Hypothalamus (tissue), 51 donors: ENCODE measurements at regions not wholly inside any gene's neighbourhood (a gene's known extent, or its start where the extent isn't known, plus 50 kb on each side); places are given as distances from the start of the nearest gene placed in this dataset.
A peak's percentile ranks its signal among the peaks of the same experiment; 100 is the strongest.

Experiments
- DNase-seq, 51 donors: peaks; one replicate each; lab custom pipeline; 2025; lab: John Stamatoyannopoulos, UW

GRCh38 chr12:14148489-14149270 is 167.3 kb upstream of the GRIN2B start:
- no peak for DNase-seq

- DNase-seq, result no peak
Measured at GRCh38 chr12:14153803-14154202, 172.4 kb upstream of the GRIN2B start.

GRCh38 chr12:14156606-14157005 is 175.2 kb upstream of the GRIN2B start:
- no peak for DNase-seq

GRCh38 chr12:14157088-14157747 is 175.8 kb upstream of the GRIN2B start:
- no peak for DNase-seq

GRCh38 chr12:14164266-14164665 is 182.9 kb upstream of the GRIN2B start:
- no peak for DNase-seq

GRCh38 chr12:14167005-14167628 is 185.7 kb upstream of the GRIN2B start:
- peak in 31 of 51 donors; percentile 1 to 74 (median 21) for DNase-seq

GRCh38 chr12:14169281-14169680 is 187.9 kb upstream of the GRIN2B start:
- no peak for DNase-seq

GRCh38 chr12:14171106-14171505 is 189.7 kb upstream of the GRIN2B start:
- no peak for DNase-seq

GRCh38 chr12:14175206-14175605 is 190.3 kb upstream of the ATF7IP start:
- no peak for DNase-seq

GRCh38 chr12:14185427-14186192 is 179.9 kb upstream of the ATF7IP start:
- peak in 15 of 51 donors; percentile 1 to 48 (median 6) for DNase-seq

- no peak for DNase-seq
Measured at GRCh38 chr12:14186193-14186502, 179.3 kb upstream of the ATF7IP start.

- no peak for DNase-seq
Measured at GRCh38 chr12:14187002-14187401, 178.5 kb upstream of the ATF7IP start.

- DNase-seq, result no peak
Measured at GRCh38 chr12:14187966-14188365, 177.5 kb upstream of the ATF7IP start.

- DNase-seq, result no peak
Measured at GRCh38 chr12:14188744-14189143, 176.7 kb upstream of the ATF7IP start.

- DNase-seq, result no peak
Measured at GRCh38 chr12:14190694-14191093, 174.8 kb upstream of the ATF7IP start.

GRCh38 chr12:14191612-14192011 is 173.9 kb upstream of the ATF7IP start:
- no peak for DNase-seq

GRCh38 chr12:14193639-14194038 is 171.8 kb upstream of the ATF7IP start:
- no peak for DNase-seq

- no peak for DNase-seq
Measured at GRCh38 chr12:14194572-14194971, 170.9 kb upstream of the ATF7IP start.

GRCh38 chr12:14199455-14200198 is 165.9 kb upstream of the ATF7IP start:
- no peak for DNase-seq

- no peak for DNase-seq
Measured at GRCh38 chr12:14200598-14200997, 164.9 kb upstream of the ATF7IP start.
